ENCODE measurements at regions not wholly inside any gene's neighbourhood (a gene's known extent, or its start where the extent isn't known, plus 50 kb on each side); places are given as distances from the start of the nearest gene placed in this dataset.

DNA sequence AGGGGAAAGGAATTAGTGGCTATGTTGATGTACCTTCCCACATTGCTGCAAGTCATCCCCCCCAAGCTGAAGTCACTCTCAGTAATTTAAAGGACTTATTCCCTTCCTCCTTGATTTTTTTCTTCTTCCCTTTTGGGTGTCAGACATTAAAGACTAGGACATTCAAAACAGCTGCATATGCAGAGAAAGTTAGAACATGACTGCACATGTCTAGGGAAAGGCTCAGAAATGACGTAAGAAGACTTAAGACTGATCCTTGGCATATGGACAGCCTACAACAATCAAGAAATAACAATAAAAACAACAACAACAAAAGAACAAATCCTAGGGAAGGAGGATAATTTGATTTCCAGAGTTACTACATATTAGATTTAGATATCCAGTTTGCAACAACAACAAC is 997.5 kb downstream of the TLE4 start:
- H3K4me3 ChIP-seq (ENCODE audit: low read depth, low read length) = no peak overlapping the region
- DNase-seq (ENCODE audit: low read depth) = no peak
- TF ChIP-seq CTCF (IDR thresholded peaks at IDR 0.05; ENCODE audit: low read depth, low read length) (no peak), MAX (IDR thresholded peaks at IDR 0.05; ENCODE audit: low read depth, low read length) (no peak), MYC (IDR thresholded peaks at IDR 0.05; ENCODE audit: low read depth, low read length) (no peak), POLR2A (IDR thresholded peaks at IDR 0.05; ENCODE audit: extremely low read depth, insufficient read length) (no peak)

DNA sequence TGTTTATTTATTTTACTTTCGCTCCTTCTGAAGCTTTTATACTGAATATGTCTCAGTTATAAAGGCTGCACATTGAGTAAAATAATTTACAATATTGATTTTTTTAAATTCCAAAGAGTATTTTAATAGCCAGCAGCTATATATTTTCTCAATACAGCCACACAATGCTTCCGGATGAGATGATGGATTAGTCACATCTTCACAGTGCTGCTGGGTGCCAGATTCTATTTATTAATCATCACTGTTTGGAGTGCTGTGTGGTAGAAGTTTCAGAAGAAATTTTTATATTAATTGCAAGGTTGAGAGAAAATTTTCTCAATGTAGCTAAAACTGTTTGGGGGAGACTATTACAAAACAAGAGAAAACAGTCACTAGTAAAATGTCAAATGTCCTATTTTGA is 989.8 kb downstream of the TLE4 start:
- H3K4me3 ChIP-seq (ENCODE audit: low read depth, low read length) = no peak overlapping the region
- no peak for TF ChIP-seq CTCF (IDR thresholded peaks at IDR 0.05; ENCODE audit: low read depth, low read length)
- DNase-seq (ENCODE audit: low read depth) = no peak

- DNase-seq (ENCODE audit: low read depth) = no peak
- H3K4me3 ChIP-seq (ENCODE audit: low read depth, low read length) = no peak overlapping the region
- TF ChIP-seq MAX (IDR thresholded peaks at IDR 0.05; ENCODE audit: low read depth, low read length) (no peak), POLR2A (IDR thresholded peaks at IDR 0.05; ENCODE audit: extremely low read depth, insufficient read length) (no peak), CTCF (IDR thresholded peaks at IDR 0.05; ENCODE audit: low read depth, low read length) (no peak), MYC (IDR thresholded peaks at IDR 0.05; ENCODE audit: low read depth, low read length) (no peak)
These were observed 989.2 kb downstream of the TLE4 start for GRCh38 chr9:80560976-80561375.

- no peak for DNase-seq (ENCODE audit: low read depth)
- TF ChIP-seq POLR2A (IDR thresholded peaks at IDR 0.05; ENCODE audit: extremely low read depth, insufficient read length) (no peak), CTCF (IDR thresholded peaks at IDR 0.05; ENCODE audit: low read depth, low read length) (no peak), MAX (IDR thresholded peaks at IDR 0.05; ENCODE audit: low read depth, low read length) (no peak), MYC (IDR thresholded peaks at IDR 0.05; ENCODE audit: low read depth, low read length) (no peak)
These were observed 985.5 kb downstream of the TLE4 start for GRCh38 chr9:80557256-80557655.

DNA sequence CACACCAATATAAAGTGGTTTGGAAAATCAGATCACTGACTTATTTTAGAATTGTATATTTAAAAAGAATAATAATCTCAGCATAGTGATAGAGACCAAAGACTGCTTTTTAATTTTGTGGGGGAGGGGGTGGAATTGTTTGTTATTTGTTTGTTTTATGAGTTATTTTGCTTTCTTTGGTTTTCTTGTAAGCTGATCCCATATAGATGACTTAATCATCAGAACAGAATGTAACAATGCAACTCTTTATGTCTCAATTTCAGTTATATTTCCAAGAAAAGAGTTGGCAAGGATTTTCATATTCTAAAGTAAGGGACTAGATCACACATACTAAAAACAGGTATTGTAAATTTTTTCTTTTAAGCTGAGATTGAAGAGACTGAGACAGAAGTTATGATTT is 984.9 kb downstream of the TLE4 start:
- DNase-seq (ENCODE audit: low read depth) = no peak
- TF ChIP-seq CTCF (IDR thresholded peaks at IDR 0.05; ENCODE audit: low read depth, low read length) (no peak), POLR2A (IDR thresholded peaks at IDR 0.05; ENCODE audit: extremely low read depth, insufficient read length) (no peak), MYC (IDR thresholded peaks at IDR 0.05; ENCODE audit: low read depth, low read length) (no peak), MAX (IDR thresholded peaks at IDR 0.05; ENCODE audit: low read depth, low read length) (no peak)
- H3K4me3 ChIP-seq (ENCODE audit: low read depth, low read length) = no peak overlapping the region

More at GRCh38 chr9:80557256-80557655, 985.5 kb downstream of the TLE4 start:
- no peak overlapping the region for H3K4me3 ChIP-seq (ENCODE audit: low read depth, low read length)

DNA sequence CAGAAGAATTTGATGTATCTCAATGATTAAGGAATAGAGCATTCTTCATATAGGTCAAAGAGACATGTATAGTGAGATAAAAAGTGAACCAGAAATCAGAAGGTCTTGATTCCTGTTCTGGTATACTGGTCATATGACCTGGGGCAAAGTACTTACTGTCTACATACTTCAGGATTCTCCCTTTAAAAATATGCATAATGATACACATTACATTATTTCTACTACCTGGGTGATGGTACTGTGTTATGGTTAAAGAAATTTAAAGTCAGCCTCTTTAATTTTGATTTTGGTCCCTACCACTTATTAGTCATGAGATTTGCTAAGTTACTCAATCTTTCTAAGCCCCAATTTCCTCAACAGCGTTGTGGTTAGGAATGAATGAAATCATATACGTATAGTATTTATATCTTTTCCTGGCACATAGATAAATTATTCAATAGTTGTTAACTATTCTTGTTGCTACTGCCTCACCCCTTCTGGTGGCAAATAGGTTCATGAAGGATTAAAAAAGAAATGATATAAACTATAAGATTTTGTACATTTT is 984.1 kb downstream of the TLE4 start:
- no peak for DNase-seq (ENCODE audit: low read depth)
- TF ChIP-seq CTCF (IDR thresholded peaks at IDR 0.05; ENCODE audit: low read depth, low read length) = no peak
- no peak for TF ChIP-seq MAX (IDR thresholded peaks at IDR 0.05; ENCODE audit: low read depth, low read length)
- no peak for TF ChIP-seq MYC (IDR thresholded peaks at IDR 0.05; ENCODE audit: low read depth, low read length)
- TF ChIP-seq POLR2A (IDR thresholded peaks at IDR 0.05; ENCODE audit: extremely low read depth, insufficient read length) = no peak
- H3K4me3 ChIP-seq (ENCODE audit: low read depth, low read length) = no peak overlapping the region
